H1 (cell line): ENCODE measurements at regions not wholly inside any gene's neighbourhood (a gene's known extent, or its start where the extent isn't known, plus 50 kb on each side); places are given as distances from the start of the nearest gene placed in this dataset.

Experiments
- TF ChIP-seq, protein P1 (sequence below): IDR thresholded peaks from 2 replicates; pipeline ENCODE4 v1.6.1; 2012; ENCODE audit warnings: inconsistent platforms
- TF ChIP-seq, protein P2 (sequence below), 3 experiments: IDR thresholded peaks; 1 replicate in 2 of 3; 2 replicates in 1 of 3; pipeline versions ENCODE4 v1.5.1 to v1.6.1; 2011; ENCODE audit warnings: low read length in 3 of 3, mild to moderate bottlenecking in 3 of 3, inconsistent platforms in 2 of 3, low read depth in 1 of 3, moderate library complexity in 1 of 3; ENCODE audit not compliant: insufficient read depth in 1 of 3; ENCODE audit errors: control extremely low read depth in 1 of 3

- TF ChIP-seq, protein P1, sequence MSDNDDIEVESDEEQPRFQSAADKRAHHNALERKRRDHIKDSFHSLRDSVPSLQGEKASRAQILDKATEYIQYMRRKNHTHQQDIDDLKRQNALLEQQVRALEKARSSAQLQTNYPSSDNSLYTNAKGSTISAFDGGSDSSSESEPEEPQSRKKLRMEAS = no peak
- TF ChIP-seq, protein P2, sequence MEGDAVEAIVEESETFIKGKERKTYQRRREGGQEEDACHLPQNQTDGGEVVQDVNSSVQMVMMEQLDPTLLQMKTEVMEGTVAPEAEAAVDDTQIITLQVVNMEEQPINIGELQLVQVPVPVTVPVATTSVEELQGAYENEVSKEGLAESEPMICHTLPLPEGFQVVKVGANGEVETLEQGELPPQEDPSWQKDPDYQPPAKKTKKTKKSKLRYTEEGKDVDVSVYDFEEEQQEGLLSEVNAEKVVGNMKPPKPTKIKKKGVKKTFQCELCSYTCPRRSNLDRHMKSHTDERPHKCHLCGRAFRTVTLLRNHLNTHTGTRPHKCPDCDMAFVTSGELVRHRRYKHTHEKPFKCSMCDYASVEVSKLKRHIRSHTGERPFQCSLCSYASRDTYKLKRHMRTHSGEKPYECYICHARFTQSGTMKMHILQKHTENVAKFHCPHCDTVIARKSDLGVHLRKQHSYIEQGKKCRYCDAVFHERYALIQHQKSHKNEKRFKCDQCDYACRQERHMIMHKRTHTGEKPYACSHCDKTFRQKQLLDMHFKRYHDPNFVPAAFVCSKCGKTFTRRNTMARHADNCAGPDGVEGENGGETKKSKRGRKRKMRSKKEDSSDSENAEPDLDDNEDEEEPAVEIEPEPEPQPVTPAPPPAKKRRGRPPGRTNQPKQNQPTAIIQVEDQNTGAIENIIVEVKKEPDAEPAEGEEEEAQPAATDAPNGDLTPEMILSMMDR (IDR thresholded peaks at IDR 0.05; ENCODE audit: control extremely low read depth in 1 of 3, insufficient read depth in 1 of 3, low read depth in 1 of 3, low read length in 3 of 3) = no peak
These were observed 53.7 kb upstream of the PARD3B start for GRCh38 chr2:204491528-204491927.
